ENCODE measurements at regions not wholly inside any gene's neighbourhood (a gene's known extent, or its start where the extent isn't known, plus 50 kb on each side); places are given as distances from the start of the nearest gene placed in this dataset.

GRCh38 chr10:59577984-59578383 lies 131.7 kb downstream of the SLC16A9 start (continued):
- no peak for TF ChIP-seq RFX5 (IDR thresholded peaks at IDR 0.05; ENCODE audit: low read length)

- no peak overlapping the region for H2AFZ ChIP-seq (ENCODE audit: low read depth)
- POLR2A ChIA-PET, result interaction anchor here (0.6 kb wide), 1 partner anchor 214 kb away, joined by 3 read pairs; no protein-coding TSS in a partner anchor
- H3K4me1 ChIP-seq (ENCODE audit: control insufficient read depth in 1 of 2, insufficient read depth in 2 of 2, low read depth in 1 of 2, low read length in 1 of 2), result peaks cover 2 to 8% of the 10 kb centered on the region in 2 experiments; a peak in 3 of 4 replicates
- no peaks in the 10 kb centered on the region for H3K9me2 ChIP-seq
- no peak for DNase-seq
- H3K9me3 ChIP-seq, result no peaks in the 10 kb centered on the region
- no peaks in the 10 kb centered on the region for H3K79me2 ChIP-seq (ENCODE audit: insufficient read depth)
- CTCF ChIA-PET, result interaction anchor here (0.7 kb wide), 1 partner anchor 336 kb away, joined by 3 read pairs; no protein-coding TSS in a partner anchor
- no peak overlapping the region for H3K27ac ChIP-seq (ENCODE audit: low read depth in 2 of 2, low read length in 1 of 2)
- H3K27me3 ChIP-seq (ENCODE audit: insufficient read depth), result no peaks in the 10 kb centered on the region
- no peaks in the 10 kb centered on the region for H3K36me3 ChIP-seq (replicated peaks in 1 of 2; ENCODE audit: control insufficient read depth in 1 of 2, insufficient read depth in 2 of 2, low read length in 1 of 2)
- H3F3A ChIP-seq (replicated peaks; ENCODE audit: insufficient read depth), result no peaks in the 10 kb centered on the region
- no peak overlapping the region for H3K9ac ChIP-seq
- H3K4me3 ChIP-seq (ENCODE audit: low read depth in 2 of 2, low read length in 1 of 2), result no peak overlapping the region
- no peaks in the 10 kb centered on the region for H4K20me1 ChIP-seq (ENCODE audit: insufficient read depth)
- no peak overlapping the region for H3K4me2 ChIP-seq
- TF ChIP-seq RAD21 (IDR thresholded peaks at IDR 0.05; ENCODE audit: low read length) (no peak), PBX3 (IDR thresholded peaks at IDR 0.05) (peak; percentile 64), GATA2 (CRISPR knock-in tag; IDR thresholded peaks at IDR 0.05) (no peak), CHD2 (IDR thresholded peaks at IDR 0.05; ENCODE audit: low read length, partially characterized antibody) (no peak), GABPA (IDR thresholded peaks at IDR 0.05; ENCODE audit: low read depth) (no peak), NRF1 (IDR thresholded peaks at IDR 0.05; ENCODE audit: low read depth, low read length) (no peak), ZBTB33 (IDR thresholded peaks at IDR 0.05; ENCODE audit: borderline replicate concordance, low read depth) (no peak), TAF1 (IDR thresholded peaks at IDR 0.05; ENCODE audit: borderline replicate concordance, low read depth, low read length) (no peak), NFIC (IDR thresholded peaks at IDR 0.05; ENCODE audit: borderline replicate concordance) (0 out of 2 replicates have a peak, but pooled peaks have one; percentile 34), EZH2phosphoT487 (IDR thresholded peaks at IDR 0.05; ENCODE audit: borderline replicate concordance, low read depth) (no peak), FOXM1 (IDR thresholded peaks at IDR 0.05; ENCODE audit: low read depth) (no peak), EP300 (IDR thresholded peaks at IDR 0.05; ENCODE audit: borderline replicate concordance in 1 of 2, low read depth in 1 of 2, low read length in 1 of 2) (peak in 1 of 2 experiments; percentile 59; a peak in 1 of 4 replicates), RXRA (IDR thresholded peaks at IDR 0.05; ENCODE audit: borderline replicate concordance, low read depth) (no peak), CTCF (IDR thresholded peaks at IDR 0.05) (no peak), ELF1 (IDR thresholded peaks at IDR 0.05) (no peak), FOSL2 (IDR thresholded peaks at IDR 0.05; ENCODE audit: borderline replicate concordance, low read depth) (peak; percentile 69), MAX (IDR thresholded peaks at IDR 0.05; ENCODE audit: low read depth) (no peak), TCF12 (IDR thresholded peaks at IDR 0.05) (peak; percentile 59), YY1 (IDR thresholded peaks at IDR 0.05; ENCODE audit: low read depth) (no peak), RCOR1 (IDR thresholded peaks at IDR 0.05; ENCODE audit: low read length) (no peak), SIN3A (IDR thresholded peaks at IDR 0.05; ENCODE audit: borderline replicate concordance, low read depth, low read length) (no peak)
- TF ChIP-seq, protein P1, sequence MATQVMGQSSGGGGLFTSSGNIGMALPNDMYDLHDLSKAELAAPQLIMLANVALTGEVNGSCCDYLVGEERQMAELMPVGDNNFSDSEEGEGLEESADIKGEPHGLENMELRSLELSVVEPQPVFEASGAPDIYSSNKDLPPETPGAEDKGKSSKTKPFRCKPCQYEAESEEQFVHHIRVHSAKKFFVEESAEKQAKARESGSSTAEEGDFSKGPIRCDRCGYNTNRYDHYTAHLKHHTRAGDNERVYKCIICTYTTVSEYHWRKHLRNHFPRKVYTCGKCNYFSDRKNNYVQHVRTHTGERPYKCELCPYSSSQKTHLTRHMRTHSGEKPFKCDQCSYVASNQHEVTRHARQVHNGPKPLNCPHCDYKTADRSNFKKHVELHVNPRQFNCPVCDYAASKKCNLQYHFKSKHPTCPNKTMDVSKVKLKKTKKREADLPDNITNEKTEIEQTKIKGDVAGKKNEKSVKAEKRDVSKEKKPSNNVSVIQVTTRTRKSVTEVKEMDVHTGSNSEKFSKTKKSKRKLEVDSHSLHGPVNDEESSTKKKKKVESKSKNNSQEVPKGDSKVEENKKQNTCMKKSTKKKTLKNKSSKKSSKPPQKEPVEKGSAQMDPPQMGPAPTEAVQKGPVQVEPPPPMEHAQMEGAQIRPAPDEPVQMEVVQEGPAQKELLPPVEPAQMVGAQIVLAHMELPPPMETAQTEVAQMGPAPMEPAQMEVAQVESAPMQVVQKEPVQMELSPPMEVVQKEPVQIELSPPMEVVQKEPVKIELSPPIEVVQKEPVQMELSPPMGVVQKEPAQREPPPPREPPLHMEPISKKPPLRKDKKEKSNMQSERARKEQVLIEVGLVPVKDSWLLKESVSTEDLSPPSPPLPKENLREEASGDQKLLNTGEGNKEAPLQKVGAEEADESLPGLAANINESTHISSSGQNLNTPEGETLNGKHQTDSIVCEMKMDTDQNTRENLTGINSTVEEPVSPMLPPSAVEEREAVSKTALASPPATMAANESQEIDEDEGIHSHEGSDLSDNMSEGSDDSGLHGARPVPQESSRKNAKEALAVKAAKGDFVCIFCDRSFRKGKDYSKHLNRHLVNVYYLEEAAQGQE (IDR thresholded peaks at IDR 0.05; ENCODE audit: low read depth, low read length), result no peak
- TF ChIP-seq, protein P2, sequence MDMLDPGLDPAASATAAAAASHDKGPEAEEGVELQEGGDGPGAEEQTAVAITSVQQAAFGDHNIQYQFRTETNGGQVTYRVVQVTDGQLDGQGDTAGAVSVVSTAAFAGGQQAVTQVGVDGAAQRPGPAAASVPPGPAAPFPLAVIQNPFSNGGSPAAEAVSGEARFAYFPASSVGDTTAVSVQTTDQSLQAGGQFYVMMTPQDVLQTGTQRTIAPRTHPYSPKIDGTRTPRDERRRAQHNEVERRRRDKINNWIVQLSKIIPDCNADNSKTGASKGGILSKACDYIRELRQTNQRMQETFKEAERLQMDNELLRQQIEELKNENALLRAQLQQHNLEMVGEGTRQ (IDR thresholded peaks at IDR 0.05; ENCODE audit: borderline replicate concordance, low read depth, low read length), result no peak
Observed at GRCh38 chr10:59575269-59575668, 134.4 kb downstream of the SLC16A9 start.

Data from SK-N-SH (cell line).